ENCODE measurements at regions not wholly inside any gene's neighbourhood (a gene's known extent, or its start where the extent isn't known, plus 50 kb on each side); places are given as distances from the start of the nearest gene placed in this dataset.
"Not testable (repeated sequence)": the region's sequence is repeated elsewhere in the genome, so short reads cannot be mapped to it uniquely, and the experiment has no call there.

DNA sequence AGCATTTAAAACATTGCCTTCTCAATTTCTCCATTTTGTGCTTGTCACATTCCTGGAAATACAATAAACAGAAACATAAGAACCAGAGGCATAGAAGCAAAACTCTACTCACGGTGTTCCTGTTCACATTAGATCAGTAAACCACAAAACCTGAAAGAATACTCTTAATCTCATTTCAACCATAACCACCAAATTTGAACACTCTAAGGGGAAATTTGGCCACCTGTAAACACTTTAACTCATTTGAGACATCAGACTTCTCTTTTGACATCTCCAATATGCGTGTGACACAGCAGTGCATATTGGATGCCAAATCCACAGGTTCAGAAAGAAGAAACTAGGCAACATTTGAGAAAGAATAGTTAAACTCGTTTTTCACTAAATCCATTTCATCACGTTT, 153.8 kb upstream of the IRAK1BP1 start:
- H3K4me1 ChIP-seq, result no peaks in the 10 kb centered on the region
- DNase-seq (ENCODE audit: extremely low spot score in 2 of 2), result no peak
- no peaks in the 10 kb centered on the region for H3K27me3 ChIP-seq
- H3K9me3 ChIP-seq, result no peaks in the 10 kb centered on the region
- H3K27ac ChIP-seq, result no peak overlapping the region
- no peak overlapping the region for H3K4me3 ChIP-seq
- intact Hi-C loops (cut with DNase I), result no loop called here
- TF ChIP-seq, protein P1, sequence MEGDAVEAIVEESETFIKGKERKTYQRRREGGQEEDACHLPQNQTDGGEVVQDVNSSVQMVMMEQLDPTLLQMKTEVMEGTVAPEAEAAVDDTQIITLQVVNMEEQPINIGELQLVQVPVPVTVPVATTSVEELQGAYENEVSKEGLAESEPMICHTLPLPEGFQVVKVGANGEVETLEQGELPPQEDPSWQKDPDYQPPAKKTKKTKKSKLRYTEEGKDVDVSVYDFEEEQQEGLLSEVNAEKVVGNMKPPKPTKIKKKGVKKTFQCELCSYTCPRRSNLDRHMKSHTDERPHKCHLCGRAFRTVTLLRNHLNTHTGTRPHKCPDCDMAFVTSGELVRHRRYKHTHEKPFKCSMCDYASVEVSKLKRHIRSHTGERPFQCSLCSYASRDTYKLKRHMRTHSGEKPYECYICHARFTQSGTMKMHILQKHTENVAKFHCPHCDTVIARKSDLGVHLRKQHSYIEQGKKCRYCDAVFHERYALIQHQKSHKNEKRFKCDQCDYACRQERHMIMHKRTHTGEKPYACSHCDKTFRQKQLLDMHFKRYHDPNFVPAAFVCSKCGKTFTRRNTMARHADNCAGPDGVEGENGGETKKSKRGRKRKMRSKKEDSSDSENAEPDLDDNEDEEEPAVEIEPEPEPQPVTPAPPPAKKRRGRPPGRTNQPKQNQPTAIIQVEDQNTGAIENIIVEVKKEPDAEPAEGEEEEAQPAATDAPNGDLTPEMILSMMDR (IDR thresholded peaks at IDR 0.05), result no peak
- TF ChIP-seq POLR2A (IDR thresholded peaks at IDR 0.05) (no peak), POLR2AphosphoS5 (IDR thresholded peaks at IDR 0.05; ENCODE audit: insufficient read depth in 1 of 2, low read depth in 1 of 2) (no peak)
- no peaks in the 10 kb centered on the region for H3K36me3 ChIP-seq

DNA sequence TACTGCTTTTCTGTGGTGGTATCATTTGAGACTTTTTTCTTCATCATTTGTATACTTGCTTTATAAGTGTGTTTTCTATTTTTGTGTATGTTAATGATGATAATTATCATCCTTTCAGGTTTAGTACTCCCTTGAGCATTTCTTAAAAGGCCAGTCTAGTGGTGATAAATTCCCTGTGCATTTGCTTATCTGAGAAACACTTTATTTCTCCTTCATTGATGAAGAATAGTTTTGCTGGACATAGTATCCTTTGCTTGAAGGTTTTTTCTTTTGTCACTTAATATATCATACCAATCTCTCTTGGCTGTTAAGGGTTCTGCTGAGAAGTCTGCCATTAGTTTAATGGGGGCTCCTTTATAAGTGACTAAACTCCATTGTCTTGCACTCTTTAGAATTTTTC, 123.2 kb upstream of the IRAK1BP1 start:
- no peak overlapping the region for H3K27ac ChIP-seq
- no peaks in the 10 kb centered on the region for H3K27me3 ChIP-seq
- no peak for DNase-seq (ENCODE audit: extremely low spot score in 2 of 2)
- H3K4me1 ChIP-seq, result no peaks in the 10 kb centered on the region
- peaks cover 8% of the 10 kb centered on the region for H3K9me3 ChIP-seq
- no peaks in the 10 kb centered on the region for H3K36me3 ChIP-seq
- intact Hi-C loops (cut with DNase I), result no loop called here
- TF ChIP-seq POLR2A (IDR thresholded peaks at IDR 0.05) (no peak), POLR2AphosphoS5 (IDR thresholded peaks at IDR 0.05; ENCODE audit: insufficient read depth in 1 of 2, low read depth in 1 of 2) (no peak)
- TF ChIP-seq, protein P1 (IDR thresholded peaks at IDR 0.05), result no peak
- no peak overlapping the region for H3K4me3 ChIP-seq

DNA sequence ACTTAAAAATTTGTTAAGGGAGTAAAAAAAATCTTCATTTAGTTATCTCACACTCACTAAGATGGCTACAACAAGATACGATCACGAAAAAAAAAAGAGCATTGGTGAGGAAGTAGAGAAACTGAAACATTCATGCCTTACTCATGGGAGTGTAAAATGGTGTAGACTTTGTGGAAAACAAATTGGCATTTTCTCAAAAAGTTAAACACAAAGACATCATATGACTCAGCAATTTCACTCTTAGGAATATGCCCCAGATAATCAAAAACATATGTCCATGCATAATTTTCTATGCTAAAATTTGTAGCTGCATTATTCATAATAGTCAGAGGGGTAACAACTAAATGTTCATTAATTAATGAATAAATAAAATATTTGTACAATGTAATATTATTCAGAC, 120.9 kb upstream of the IRAK1BP1 start:
- Histone ChIP-seq H3K27me3 (no peaks in the 10 kb centered on the region), H3K36me3 (no peaks in the 10 kb centered on the region), H3K4me3 (no peak overlapping the region), H3K9me3 (peaks cover 8% of the 10 kb centered on the region), H3K4me1 (no peaks in the 10 kb centered on the region), H3K27ac (no peak overlapping the region)
- DNase-seq (ENCODE audit: extremely low spot score in 2 of 2), result no peak
- TF ChIP-seq, protein P1 (IDR thresholded peaks at IDR 0.05), result no peak
- no peak for TF ChIP-seq POLR2AphosphoS5 (IDR thresholded peaks at IDR 0.05; ENCODE audit: insufficient read depth in 1 of 2, low read depth in 1 of 2)
- no peak for TF ChIP-seq POLR2A (IDR thresholded peaks at IDR 0.05)
- intact Hi-C loops (cut with DNase I), result no loop called here

DNA sequence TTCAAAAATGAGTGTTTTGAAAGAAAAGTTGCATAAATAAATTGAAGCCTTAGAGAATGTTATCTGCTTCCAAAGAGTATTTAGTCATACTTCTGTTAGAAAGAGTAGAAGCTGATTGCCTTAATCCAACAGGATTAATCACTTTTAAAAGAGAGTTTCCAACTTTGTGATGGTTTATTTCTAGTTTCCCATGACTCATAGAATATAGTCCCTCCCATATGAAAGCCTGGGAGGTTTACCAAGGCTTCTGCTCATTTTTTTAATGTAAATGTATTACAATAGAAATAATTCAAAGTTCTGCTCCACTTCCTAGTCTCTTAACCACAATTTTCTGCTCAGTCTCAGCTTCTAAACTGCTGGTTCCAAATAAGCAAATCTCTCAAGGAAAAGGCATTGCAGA, 118.0 kb upstream of the IRAK1BP1 start:
- Histone ChIP-seq H3K27me3 (no peaks in the 10 kb centered on the region), H3K27ac (no peak overlapping the region), H3K4me3 (no peak overlapping the region), H3K9me3 (peaks cover 2% of the 10 kb centered on the region), H3K36me3 (no peaks in the 10 kb centered on the region), H3K4me1 (no peaks in the 10 kb centered on the region)
- no peak for TF ChIP-seq POLR2A (IDR thresholded peaks at IDR 0.05)
- TF ChIP-seq, protein P1 (IDR thresholded peaks at IDR 0.05), result no peak
- peak in 1 of 2 donors; percentile 9 for TF ChIP-seq POLR2AphosphoS5 (IDR thresholded peaks at IDR 0.05; ENCODE audit: insufficient read depth in 1 of 2, low read depth in 1 of 2)
- no peak for DNase-seq (ENCODE audit: extremely low spot score in 2 of 2)
- intact Hi-C loops (cut with DNase I), result no loop called here

DNA sequence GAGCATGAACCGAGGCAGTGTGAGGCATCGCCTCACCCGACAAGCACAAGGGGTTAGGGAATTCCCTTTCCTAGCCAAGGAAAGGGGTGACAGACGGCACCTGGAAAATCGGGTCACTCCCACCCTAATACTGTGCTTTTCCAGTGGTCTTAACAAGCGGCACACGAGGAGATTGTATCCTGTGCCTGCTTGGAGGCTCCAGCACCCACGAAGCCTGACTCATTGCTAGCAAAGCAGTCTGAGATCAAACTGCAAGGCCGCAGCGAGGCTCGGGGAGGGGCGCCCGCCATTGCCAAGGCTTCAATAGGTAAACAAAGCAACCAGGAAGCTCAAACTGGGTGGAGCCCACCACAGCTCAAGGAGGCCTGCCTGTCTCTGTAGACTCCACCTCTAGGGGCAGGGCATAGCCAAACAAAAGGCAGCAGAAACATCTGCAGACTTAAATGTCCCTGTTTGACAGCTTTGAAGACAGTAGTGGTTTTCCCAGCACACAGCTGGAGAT, 109.0 kb upstream of the IRAK1BP1 start:
- H3K9me3 ChIP-seq, result not testable (repeated sequence)

DNA sequence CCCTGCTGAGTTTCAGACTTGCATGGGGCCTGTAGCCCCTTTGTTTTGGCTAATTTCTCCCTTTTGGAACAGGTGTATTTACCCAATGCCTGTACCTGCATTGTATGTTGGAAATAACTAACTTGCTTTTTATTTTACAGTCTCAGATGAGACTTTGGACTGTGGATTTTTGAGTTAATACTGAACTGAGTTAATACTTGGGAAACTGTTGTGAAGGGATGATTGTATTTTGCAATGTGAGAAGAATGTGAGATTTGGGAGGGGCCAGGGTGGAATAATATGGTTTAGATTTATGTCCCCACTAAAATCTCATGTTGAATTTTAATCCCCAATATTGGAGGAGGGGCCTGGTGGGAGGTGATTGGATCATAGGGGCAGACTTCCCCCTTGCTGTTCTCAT, 99.1 kb upstream of the IRAK1BP1 start:
- Histone ChIP-seq H3K4me1 (no peaks in the 10 kb centered on the region), H3K27ac (no peak overlapping the region), H3K36me3 (no peaks in the 10 kb centered on the region), H3K4me3 (no peak overlapping the region), H3K27me3 (no peaks in the 10 kb centered on the region), H3K9me3 (no peaks in the 10 kb centered on the region)
- TF ChIP-seq POLR2A (IDR thresholded peaks at IDR 0.05), result no peak
- TF ChIP-seq POLR2AphosphoS5 (IDR thresholded peaks at IDR 0.05; ENCODE audit: insufficient read depth in 1 of 2, low read depth in 1 of 2), result no peak
- TF ChIP-seq, protein P1 (IDR thresholded peaks at IDR 0.05), result no peak
- no peak for DNase-seq (ENCODE audit: extremely low spot score in 2 of 2)
- intact Hi-C loops (cut with DNase I), result no loop called here

More for the DNA sequence above, 109.0 kb upstream of the IRAK1BP1 start:
- H3K27me3 ChIP-seq; intact Hi-C loops (cut with DNase I); H3K27ac ChIP-seq; H3K4me3 ChIP-seq; DNase-seq (ENCODE audit: extremely low spot score in 2 of 2); H3K36me3 ChIP-seq; H3K4me1 ChIP-seq: not testable (repeated sequence)
